ENCODE measurements at regions not wholly inside any gene's neighbourhood (a gene's known extent, or its start where the extent isn't known, plus 50 kb on each side); places are given as distances from the start of the nearest gene placed in this dataset.
"Not testable (repeated sequence)": the region's sequence is repeated elsewhere in the genome, so short reads cannot be mapped to it uniquely, and the experiment has no call there.

DNA sequence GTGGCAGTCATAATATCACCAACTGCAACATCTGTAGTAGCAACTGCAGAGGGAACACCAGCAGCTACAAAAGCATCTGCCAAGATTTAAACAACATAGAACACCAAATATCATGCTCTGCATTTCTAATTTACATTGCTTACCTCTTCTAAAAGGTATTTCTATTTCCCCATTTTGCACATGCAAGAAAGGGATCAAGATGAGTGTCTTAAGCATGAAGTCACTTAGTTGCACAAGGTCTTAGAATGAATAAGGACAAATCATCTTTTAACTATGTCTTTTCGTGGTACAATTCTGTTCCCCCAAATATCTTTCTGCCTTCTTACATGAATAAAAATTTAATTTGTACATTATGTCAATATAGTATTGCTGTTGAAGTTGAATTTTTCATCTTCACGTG is 1746.4 kb downstream of the EFNA5 start:
- no peak for FAIRE-seq
- no peak for DNase-seq (ENCODE audit: low spot score in 2 of 2)

DNA sequence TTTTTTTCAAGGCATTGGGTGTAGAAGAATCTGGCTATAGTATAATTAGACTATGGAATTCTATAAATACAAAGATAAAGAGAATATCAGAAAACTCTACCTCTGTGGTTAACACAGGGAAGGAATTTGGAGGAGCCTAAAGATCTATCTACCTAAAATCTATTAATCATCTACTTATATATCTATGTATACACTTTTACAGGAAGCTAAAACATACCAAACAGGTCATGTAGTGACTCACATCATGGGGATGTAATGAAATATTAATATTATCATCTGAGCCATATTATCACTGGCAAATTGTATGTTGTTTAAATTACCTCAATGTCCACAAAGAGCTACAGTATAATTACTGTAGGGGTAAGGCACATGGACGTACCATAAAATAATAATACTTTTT is 1748.2 kb downstream of the EFNA5 start:
- FAIRE-seq: no peak

DNA sequence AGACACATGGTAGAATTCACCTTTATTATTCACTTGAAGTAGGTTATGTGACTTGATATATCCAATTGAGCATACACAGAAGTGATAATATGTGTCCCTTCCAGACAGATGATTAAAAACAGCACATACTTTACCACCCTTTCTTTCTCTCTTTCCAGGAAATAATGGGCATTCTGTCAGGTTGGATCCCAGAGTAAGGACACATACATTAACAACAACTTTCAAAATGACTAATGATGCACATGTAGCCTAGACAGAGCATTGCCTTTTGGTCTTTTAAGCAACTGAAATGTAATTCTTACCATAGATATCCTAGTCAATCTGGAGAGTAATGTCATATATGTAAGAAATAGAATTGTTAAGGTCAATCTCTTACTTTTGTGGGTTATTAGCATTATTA is 1748.7 kb downstream of the EFNA5 start:
- DNase-seq (ENCODE audit: low spot score in 2 of 2) (no peak), FAIRE-seq (no peak)

More for the DNA sequence above, 1748.2 kb downstream of the EFNA5 start:
- no peak for DNase-seq (ENCODE audit: low spot score in 2 of 2)

DNA sequence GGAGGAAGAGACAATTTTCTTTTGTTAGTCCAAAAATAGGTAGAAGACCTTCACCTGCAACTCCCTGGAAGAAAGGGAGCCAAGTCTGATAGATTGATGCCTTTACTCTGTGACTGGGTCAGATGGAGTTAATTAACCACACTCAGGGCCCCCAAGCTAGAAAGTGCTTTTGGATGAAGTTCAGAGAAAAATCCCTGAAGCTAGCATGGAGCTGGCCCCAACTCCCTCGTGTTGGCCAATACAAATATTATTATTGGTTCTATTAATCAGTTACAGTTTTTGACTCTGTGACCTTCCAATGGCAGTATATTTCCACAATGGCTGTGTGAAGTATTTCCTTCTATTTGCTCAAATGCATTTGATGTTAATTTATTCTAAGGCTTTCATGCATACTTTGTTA is 1753.5 kb downstream of the EFNA5 start:
- no peak for DNase-seq (ENCODE audit: low spot score in 2 of 2)
- no peak for FAIRE-seq

DNA sequence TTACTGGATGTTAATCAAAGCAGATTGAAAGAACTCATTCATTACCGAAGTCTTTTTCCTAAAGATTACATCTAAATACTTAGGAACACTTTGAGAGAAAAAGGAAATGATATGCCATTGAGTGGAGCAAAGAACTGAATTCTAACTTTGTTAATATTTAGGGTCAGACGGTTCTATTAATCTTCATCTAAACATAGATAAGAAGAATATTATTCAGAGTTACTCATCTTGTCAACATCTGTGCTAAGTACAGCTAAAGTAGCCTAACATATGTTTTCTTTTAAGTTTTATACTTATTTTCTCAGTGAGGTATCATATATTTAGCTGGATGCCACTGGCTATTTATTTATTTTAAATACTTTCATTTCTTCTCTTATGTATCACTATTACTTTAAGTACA is 1763.7 kb downstream of the EFNA5 start:
- FAIRE-seq: no peak
- DNase-seq (ENCODE audit: low spot score in 2 of 2): no peak

DNA sequence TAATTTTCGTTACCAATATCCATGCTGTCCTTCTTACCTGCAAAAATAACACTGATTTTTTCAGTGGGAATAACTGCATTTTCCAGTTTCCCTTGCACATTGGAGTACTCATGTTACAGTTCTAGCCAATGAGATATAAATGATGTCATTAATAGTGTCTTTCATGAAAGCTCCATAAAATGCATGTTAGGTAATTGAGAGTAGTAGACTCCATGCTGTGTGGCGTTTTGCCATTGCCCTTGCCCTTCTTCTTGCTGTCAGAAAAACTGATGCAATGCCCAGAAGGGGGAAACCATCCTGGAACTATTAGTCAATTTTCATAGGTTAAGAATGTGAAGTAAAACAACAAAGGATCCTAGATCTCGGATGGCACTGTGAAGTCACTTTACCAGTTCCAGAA is 1765.3 kb downstream of the EFNA5 start:
- FAIRE-seq: no peak
- no peak for DNase-seq (ENCODE audit: low spot score in 2 of 2)

DNA sequence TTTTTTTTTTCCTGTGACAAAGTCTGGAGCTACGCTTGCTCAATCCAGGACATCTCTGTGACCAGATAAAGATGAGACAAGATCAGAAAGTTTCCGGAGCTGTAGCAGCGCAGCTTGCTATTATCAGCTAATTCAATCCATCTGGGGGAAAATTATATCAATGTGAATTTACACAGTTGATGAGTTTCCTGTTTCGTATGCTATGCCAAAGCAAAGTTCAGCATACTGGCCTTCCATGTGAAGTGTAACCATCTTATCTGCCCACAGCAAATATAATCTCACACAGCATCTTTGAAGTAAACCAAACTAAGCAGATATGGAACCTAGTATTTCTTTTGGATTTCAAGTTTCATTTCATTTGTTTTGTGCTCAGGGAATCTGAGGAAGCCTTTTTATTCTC is 1767.7 kb downstream of the EFNA5 start:
- no peak for DNase-seq (ENCODE audit: low spot score in 2 of 2)
- no peak for FAIRE-seq

DNA sequence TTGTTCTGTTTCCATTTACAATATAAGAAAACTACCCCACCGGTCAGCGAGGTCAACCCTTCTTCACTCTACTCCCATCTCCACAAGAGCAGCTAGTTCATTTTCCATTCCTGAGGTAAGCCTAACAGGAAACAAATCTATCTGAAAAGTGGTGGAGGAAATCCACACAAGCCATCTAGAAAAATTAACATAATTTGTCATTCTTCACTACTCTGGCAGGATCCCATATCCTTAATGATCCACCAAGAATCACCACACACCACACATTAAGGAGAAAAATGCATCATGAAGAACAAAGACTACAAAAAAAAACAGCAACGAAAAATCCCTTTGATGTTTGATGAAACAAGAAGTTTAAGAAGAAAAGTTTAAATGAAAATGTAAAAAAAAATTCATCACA is 1771.0 kb downstream of the EFNA5 start:
- FAIRE-seq (no peak), DNase-seq (ENCODE audit: low spot score in 2 of 2) (no peak)

DNA sequence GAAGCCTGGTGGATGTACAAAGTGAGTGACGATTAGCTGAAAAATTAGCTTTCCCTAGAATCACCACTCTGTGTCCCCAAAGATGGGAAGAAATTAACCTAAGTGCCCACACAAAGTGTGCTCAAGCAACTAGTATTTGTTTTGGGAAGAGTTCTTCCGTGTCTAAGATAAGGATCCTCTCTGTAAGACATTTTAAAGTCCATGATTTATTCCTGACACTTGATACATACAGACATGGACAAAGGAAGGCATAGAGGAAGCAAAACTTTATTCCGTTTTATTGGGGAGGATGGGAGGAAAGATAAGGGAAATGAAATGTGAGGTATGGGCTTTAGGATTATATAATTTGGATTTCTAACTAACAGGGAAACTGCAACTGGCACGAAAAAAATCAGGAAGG is 1772.6 kb downstream of the EFNA5 start:
- DNase-seq (ENCODE audit: low spot score in 2 of 2): no peak
- no peak for FAIRE-seq

DNA sequence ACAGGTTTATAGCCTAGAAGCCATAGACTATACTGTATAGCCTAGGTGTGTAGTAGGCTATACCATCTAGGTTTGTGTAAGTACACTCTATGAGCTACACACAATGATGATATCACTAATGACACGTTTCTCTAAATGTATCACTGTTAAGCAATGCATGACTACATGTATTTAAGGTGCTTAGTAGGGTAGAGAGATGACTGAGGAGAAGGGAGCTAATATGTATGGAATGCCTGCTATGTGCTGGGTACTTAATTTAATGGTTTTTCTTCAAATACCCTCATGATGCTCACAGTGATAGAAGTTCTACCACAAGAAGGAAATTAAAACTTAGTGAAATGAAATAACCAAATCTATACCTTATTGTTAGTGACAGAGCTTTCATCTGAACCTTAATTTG is 1785.5 kb downstream of the EFNA5 start:
- DNase-seq (ENCODE audit: low spot score in 2 of 2) (no peak), FAIRE-seq (no peak)

DNA sequence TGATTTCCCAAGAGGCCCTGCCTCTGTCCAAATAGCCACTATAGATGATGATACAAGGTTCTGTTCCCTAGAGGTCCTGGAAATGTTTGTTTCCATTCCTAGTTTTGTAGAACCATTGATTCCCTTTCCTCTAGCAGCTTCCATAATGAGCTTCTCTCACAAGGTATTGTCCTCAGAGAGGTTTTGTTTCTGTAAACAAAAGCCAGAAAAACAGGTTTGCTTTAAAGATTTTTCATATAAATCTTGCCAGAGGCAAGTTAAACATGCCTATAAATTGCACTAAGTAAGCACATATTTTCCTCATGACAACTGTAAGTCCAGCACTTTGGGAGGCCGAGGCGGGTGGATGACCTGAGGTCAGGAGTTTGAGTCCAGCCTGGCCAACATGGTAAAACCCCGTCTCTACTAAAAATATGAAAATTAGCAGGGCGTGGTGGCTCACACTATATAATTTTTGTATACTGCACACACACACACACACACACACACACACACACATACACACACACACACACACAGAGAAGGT is 1787.7 kb downstream of the EFNA5 start:
- FAIRE-seq (no peak), DNase-seq (ENCODE audit: low spot score in 2 of 2) (no peak)

DNA sequence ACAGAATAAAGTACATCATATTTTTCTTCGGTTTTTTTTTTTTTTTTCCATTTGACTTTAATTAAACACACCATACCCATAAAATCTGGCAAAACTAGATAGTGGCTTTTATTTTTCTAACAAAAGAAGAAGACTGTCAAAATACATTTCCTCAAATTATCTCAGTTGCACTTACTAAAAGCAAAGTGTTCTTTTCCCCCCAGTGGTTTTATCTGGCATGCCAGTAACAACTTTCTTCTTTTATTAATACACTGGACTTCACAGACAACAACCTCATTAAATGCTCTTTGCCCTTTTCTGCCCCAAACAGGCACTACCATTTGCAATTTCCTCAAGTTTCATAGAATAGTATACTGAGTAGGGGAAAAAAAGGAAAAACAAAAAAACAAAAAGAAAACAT is 1792.3 kb downstream of the EFNA5 start:
- FAIRE-seq: no peak
- no peak for DNase-seq (ENCODE audit: low spot score in 2 of 2)

DNA sequence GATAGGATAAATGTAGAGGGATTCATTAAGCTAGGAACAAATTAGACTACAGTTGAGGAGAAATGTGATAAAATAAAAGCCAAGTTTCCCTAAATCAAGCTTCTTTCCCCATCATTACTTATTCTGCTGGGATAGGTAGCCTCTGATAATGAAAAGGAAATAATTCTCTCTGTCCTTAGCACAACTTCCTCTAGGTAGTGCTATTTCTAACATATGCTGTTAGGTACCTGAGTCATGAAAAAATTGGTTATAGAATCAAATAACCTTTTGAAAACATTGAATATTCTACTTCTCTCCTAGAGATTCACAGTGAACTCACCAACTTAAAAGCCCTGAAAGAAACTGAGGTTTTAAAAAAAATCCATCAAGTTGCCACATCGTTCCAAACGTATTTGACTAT is 1793.1 kb downstream of the EFNA5 start:
- FAIRE-seq: no peak
- DNase-seq (ENCODE audit: low spot score in 2 of 2): no peak

DNA sequence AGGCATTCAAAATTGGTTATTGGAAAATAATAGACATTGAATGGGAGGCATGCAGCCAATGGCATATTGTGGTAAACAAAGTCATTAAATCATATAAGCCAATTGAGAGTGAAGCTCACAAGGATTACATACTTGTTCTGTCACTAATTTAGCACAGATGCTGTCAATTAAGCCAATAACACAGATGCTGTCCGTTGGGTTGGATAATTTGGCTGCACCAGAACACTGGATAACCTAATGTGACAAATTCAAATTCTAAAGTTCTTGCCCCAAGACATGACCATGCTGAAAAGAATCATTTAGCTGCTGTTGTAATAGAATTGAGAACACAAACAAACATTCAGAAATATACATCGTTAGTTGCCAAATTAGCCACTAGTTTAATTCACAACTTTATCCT is 1796.4 kb downstream of the EFNA5 start:
- DNase-seq (ENCODE audit: low spot score in 2 of 2) (no peak), FAIRE-seq (no peak)

DNA sequence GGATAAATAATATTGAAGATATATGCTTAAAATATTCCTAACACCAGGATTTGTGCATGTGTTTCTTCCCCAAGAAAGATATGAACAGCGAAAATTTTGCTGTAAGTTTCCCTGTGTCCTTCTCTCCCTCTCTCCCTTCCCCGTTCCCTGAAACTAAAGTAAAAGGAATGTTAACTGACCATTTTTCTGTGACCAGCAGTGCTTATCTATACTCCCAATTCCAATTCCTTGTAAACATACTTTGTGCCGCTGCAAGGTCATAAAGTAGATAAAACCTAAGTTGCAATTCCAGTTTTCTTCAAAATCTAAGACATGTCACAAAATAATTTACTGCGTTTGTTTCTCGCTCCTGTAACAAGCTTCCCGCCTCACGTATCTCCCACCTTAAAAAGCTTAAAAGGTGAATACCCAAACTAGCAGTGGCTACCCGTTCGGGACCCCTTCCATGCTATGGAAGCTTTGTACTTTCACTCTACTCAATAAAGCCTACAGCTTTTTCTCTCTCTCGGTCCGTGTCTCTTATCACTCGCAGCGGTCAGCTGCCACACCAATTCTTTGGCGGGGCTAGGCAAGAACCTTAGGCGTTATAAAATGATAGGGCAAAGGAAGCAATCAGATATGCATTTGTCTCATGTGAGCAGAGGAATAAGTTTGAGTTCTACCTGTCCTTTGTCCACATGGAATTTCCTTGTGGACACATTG is 1798.0 kb downstream of the EFNA5 start:
- no peak for FAIRE-seq
- DNase-seq (ENCODE audit: low spot score in 2 of 2): no peak

DNA sequence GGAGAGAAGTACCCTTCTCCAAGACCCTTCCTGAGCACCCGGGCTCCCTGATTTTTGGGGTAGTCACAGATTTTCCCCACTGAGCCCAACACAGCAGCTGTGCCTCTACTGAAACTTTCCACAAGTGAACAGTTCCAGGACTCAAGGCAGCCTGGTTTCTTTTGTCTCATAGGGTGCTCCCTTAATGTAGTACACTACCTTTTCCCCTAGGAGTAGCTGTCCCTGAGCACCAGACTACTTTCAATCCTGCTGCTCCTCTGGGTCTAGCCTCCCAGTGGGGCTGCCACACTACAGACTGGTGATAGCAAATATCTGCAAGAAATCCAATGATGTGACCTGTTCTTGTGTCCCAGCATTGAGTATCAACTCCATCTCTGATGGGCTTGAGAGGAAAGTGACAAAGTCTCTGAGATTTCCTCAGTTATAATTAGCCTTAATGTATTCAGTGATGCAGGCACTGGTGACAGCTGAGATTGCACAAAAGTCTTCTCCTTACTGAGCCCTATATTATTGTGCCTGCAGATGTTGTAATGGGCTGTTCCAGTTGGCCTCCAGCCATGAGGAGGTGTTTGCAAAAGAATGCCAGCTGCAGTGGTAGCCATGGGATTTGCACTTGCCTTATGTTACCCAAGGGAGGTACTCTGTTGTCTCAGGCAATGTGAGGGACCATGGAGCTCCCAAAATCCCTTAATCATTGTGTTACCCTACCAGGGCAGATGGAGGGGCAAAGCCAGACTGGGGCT is 1802.5 kb downstream of the EFNA5 start:
- DNase-seq (ENCODE audit: low spot score in 2 of 2) (no peak), FAIRE-seq (no peak)

DNA sequence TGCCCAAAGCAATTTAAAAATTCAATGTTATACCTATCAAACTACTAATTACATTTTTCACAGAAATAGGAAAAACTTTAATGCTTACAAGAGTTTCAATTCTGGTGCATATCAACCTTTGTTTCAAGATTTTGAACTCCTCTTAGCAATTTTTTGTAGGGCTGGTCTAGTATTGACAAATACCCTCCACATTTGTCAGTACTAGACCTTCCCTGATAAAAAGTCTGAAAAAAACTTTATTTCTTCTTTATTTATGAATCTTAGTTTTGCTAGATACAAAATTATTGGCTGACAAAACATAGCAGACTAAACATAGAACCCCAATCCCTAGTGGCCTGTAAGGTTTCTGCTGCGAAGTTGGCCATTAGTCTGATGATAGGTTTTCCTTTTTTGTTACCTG is 1804.9 kb downstream of the EFNA5 start:
- DNase-seq (ENCODE audit: low spot score in 2 of 2) (no peak), FAIRE-seq (no peak)

DNA sequence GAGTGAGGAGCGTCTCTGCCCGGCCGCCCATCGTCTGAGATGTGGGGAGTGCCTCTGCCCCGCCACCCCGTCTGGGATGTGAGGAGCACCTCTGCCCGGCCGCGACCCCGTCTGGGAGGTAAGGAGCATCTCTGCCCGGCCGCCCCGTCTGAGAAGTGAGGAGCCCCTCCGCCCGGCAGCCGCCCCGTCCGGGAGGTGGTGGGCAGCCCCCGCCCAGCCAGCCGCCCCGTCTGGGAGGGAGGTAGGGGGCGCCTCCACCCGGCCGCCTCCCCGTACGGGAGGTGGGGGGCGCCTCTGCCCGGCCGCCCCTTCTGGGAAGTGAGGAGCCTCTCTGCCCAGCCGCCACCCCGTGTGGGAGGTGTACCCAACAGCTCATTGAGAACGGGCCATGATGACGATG is 1811.4 kb downstream of the EFNA5 start:
- DNase-seq (ENCODE audit: low spot score in 2 of 2); FAIRE-seq: not testable (repeated sequence)

DNA sequence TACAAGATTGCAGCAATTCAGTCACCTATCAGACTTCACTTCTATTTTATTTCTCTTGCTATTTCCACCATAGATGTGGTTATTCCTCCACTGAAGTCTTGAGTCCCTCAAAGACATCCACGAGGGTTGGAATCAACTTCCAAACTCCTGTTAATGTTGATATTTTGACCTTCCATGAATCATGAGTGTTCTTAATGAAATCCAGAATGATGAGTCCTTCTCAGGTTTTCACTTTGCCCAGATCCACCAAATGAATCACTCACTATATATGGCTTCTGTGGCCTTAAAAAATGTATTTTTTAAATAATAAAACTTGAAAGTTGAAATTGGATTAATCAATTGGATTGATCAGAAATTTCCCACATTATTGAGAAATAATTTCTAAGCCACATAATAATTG is 1821.0 kb downstream of the EFNA5 start:
- DNase-seq (ENCODE audit: low spot score in 2 of 2) (no peak), FAIRE-seq (no peak)

DNA sequence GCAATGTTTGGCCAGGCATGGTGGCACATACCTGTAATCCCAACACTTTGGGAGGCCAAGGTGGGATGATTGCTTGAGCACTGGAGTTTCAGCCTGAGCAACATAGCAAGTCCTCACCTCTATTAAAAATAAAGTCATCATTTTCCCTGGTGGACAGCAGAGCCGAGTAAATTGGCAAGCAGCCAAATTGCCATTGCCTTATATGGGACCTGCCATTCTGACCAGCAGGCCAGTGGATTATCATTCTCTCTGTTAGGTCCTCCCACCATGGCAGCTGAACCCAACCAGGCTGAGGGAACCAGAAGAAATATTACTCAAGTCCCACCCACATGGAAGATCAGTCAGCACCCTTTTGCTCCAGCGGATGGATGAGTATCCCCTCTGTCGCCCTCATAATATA is 1829.9 kb downstream of the EFNA5 start:
- FAIRE-seq (no peak), DNase-seq (ENCODE audit: low spot score in 2 of 2) (no peak)

DNA sequence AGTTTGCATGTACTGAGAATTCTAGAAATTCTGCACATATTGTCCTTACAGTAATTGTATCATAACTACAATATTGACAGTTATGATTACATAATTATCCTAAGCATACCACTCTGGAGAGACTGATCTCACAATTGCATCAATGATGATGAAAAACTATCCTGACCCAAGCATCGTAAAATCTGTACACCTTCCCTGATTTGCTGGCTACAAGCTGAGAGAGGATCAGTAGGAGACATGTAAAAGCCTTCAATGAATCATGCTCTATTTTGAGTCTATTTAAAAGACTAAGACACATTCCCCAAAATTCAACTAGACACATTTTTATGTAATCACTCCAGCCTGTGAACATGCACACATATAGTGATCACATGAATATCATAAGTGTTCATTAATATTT is 1833.8 kb downstream of the EFNA5 start:
- DNase-seq (ENCODE audit: low spot score in 2 of 2) (no peak), FAIRE-seq (no peak)

DNA sequence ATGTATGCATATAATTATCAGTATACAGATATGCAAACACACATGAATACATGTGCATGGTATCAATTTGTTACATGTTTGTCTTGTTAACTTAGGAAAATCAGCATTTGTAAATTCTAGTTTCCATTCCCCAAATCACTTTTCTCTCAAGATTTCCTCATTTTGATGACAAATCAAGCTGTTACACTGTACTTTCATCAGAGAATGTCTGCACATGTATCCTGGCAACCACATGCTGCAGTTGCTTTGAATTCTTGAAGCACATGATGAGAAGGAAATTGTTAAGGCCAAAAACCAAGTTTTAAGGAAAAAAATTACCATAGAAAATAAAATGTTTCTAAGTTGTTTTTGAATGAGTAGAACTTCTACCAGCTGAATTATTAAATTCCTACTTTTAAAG is 1834.5 kb downstream of the EFNA5 start:
- DNase-seq (ENCODE audit: low spot score in 2 of 2) (no peak), FAIRE-seq (no peak)
